HG02571 (cell line): ENCODE measurements at regions not wholly inside any gene's neighbourhood (a gene's known extent, or its start where the extent isn't known, plus 50 kb on each side); places are given as distances from the start of the nearest gene placed in this dataset.

Source experiments
- ATAC-seq: cut with Tn5 transposase; IDR thresholded peaks from one replicate; pipeline ENCODE4 v1.9.1; 2021; ENCODE audit warnings: mild to moderate bottlenecking, moderate library complexity; ENCODE audit not compliant: unreplicated experiment

GRCh38 chr1:216827251-216827650 is 104.0 kb upstream of the ESRRG start:
- no peak for ATAC-seq

DNA sequence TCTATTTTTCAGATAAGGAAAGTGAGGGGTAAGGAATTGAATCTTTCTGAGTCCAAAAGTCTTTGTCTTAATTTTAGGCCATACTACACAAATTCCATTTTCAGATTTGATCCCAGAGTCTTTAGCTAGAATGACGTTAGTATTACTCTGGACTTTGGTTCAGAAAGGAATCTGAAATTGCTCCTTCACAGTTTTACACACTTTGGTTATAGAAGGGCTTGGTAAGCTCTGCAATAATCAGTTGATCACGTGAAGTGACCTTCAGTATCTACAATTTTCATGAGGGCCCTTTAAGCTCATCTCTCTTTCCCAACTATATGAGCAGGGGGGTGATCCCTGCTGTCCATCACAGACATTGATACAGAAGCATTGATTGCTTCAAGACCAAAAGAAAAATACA is 103.4 kb upstream of the ESRRG start:
- no peak for ATAC-seq

GRCh38 chr1:216826214-216826613 is 103.0 kb upstream of the ESRRG start:
- no peak for ATAC-seq

DNA sequence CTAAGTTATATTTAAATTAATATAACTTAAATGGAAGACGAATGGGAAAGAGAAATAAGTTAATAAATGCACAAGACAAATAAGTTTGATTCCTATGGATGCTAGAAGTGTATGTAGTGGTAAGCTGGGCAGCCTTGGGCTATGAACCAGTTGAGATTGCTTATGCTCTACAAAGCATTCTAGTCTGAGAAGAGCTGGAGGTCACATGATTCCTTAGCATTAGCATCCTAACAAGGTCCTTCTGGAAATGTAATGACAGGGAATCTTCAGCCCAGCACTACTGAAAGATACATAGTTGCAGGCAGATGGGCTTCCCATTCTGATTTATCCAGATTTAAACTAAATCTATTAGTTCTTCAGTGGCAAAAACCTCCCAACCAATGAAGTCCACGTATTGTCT is 102.3 kb upstream of the ESRRG start:
- no peak for ATAC-seq

DNA sequence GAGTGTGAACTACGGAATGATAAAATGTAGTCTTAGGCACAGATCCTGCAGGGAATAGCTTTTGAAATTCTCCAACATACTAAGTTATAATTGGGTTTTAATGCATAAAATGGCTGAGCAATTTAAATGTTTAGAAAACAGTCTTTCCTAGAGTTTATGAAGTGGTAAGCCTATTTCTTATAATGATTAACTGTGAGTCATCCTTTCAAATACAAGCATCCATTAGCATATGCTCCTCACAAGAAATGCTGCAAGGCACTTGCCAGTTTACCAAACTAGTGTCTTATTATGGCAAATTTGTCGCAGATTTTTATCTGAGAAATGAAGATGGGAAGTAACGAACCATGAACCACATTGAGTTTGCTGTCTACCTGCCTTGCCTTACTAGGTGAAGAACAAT is 101.3 kb upstream of the ESRRG start:
- no peak for ATAC-seq

GRCh38 chr1:216823731-216824130 is 100.5 kb upstream of the ESRRG start:
- no peak for ATAC-seq

GRCh38 chr1:216822480-216822879 is 99.3 kb upstream of the ESRRG start:
- no peak for ATAC-seq

GRCh38 chr1:216820345-216820744 is 97.1 kb upstream of the ESRRG start:
- ATAC-seq: no peak

GRCh38 chr1:216818284-216818683 is 95.1 kb upstream of the ESRRG start:
- ATAC-seq: no peak

DNA sequence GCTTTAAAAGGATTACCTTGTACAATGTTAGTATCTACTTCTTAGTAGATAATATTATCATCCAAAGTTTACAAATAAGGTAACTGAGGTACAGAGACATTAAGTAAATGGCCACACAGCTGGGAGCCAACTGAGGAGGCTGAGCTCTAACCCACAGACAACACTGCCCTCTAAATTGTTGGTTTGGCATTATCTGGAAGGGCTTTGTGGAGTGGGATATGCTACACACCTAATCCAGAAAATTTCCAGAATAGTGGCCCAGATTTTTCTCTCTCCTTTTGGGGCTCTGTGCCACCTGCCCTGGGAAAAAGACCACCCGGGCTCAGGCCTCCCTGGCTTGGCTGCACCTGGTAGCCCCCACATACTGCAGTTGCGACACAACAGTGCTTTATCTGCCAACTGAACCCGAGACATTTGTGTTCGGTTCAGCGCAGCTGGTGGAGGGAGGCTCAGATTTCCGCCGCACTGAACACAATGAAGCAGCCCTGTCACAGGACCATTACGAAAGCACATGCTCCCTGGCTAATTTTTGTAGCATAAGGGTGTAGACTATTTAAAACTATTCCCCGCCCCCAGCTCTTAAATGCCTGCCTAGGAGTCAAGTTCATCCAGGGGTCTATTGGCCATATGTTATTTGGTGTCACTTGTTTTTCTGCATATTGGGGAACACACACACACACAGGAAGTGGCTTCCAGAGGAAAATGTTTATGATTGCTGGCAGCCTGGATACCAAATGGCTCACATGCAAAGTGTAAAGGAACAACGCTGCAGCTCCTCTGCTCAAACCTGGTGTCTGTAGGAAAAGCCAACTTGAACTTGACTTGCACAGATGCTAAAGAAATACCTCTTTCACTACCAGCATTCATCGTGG is 92.3 kb upstream of the ESRRG start:
- ATAC-seq: no peak

DNA sequence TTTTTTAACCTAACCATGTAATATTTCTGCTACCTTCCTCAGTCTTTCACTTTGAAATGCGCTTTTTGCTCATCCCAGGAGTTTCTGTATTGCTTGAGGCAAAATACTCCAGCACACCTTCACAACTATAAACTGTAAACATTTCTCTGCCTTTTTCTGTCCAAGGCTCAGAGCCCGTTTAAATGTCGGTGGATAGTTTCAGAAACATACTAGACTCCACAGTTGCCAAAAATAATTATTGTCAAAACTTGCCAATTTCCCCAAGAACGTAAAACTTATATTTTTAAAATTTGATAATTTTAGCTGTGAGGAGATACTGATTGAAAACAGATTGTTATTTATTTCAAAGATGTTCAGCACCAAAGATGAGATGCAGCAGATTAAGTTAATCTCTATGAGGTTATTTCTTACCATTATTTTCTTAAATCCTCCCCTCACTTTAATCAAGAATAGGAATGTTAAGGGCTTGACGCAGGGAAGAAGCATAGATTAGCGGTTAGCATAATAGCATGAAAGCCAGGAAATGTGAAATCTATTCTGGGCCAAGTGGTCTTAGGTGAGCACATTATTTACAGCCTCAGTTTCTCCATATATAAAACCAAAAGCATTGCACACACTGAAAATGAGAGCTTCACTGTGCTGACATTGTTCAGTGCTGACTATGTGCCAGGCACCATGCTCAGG is 91.5 kb upstream of the ESRRG start:
- no peak for ATAC-seq

- ATAC-seq: no peak
These were observed 89.7 kb upstream of the ESRRG start for GRCh38 chr1:216812966-216813365.

DNA sequence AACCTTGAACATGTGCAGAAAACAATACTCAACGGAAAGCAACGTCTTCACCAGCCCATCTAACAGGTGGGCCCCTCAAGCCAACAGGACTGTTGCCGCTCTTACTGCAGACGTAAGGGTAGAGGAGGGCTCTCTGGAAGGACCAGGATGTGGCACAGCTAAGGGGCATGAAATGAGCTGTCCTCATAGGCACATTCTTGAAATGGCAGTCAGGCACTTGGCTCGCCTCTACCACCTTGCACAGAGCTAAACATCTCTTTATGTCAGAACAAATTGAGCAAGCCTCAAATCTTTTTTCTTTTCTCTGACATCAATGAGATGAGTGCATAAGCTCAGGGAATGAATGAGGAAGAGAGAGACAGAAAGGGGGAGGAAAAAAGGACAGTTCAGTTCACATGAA is 86.4 kb upstream of the ESRRG start:
- no peak for ATAC-seq

DNA sequence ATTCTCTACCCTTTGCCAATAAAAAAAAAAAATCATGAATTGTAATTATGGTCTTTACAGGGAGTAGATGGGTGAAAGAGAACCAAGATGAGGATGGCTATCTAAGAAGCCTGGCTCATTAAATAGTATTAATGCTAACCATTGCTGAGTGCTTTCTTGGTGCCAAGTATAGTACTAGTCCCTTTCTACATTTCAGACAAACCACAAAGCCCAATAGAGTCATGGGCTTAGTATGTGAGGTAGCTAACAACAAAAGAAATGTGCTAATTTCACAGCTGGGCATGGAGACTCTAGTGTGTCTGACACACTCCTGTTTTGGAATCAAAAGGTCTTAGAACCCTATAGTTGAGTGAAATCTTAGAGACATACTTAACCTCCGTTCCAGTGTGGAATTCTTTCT is 84.5 kb upstream of the ESRRG start:
- no peak for ATAC-seq

GRCh38 chr1:216805953-216806352 is 82.7 kb upstream of the ESRRG start:
- no peak for ATAC-seq

DNA sequence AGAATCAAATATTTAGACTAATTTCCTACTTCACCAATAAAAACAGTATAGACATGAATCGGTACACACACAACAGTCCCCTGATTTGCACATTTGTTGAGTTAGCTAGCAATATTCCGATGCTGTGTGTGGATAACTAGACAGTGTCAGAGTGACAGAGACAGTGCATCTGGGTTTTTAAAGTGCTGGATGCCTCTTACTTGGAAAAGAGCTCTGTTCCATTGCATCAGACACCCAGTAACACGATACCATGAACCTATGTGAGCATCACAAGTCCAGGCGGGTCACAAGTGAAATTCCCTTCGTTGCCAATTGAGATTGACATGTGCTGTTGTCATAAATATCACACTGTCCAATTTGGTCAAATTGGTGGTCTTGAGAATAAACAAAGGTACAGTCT is 82.0 kb upstream of the ESRRG start:
- no peak for ATAC-seq

- ATAC-seq: no peak
These were observed 80.9 kb upstream of the ESRRG start for GRCh38 chr1:216804111-216804510.

DNA sequence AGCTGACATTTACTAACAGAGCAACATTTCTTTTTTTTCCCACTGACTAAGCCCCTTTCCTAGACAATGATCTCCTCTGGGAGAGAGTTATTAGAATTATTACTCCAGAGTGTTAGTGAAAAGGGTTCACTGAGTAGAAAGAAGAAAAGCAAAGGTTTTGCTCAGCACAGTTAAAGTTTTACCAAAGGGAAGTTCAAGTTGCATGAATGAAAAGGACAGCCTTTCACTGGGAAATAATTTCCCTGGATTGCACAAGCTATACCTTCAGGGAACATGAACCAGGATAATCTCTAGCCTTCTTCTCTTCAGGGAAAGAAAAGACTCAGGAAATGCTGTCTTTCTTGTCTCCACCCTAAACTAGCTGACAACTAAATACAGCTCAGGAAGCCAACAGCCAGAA is 71.4 kb upstream of the ESRRG start:
- no peak for ATAC-seq

GRCh38 chr1:216793973-216794372 is 70.7 kb upstream of the ESRRG start:
- ATAC-seq: no peak

GRCh38 chr1:216793303-216793702 is 70.1 kb upstream of the ESRRG start:
- no peak for ATAC-seq

- no peak for ATAC-seq
These were observed 65.4 kb upstream of the ESRRG start for GRCh38 chr1:216788671-216789070.

DNA sequence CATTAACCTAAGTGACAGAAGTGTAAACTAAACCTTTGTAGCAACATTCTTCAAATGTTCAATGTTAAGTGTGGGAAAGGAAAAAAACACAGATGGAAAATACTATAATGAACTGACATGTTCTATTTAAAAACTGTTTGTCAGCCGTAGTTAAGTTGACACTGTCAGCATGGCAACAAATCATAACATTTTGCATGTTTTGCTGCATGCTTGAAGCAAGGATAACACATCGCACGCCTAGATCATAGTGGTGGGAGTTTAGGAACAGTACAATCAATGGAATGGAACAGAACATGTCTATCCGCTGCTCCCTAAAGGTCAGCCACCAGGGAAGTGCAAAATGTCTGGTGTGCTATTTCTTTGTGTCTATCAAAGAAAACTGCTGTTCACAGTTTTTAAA is 62.5 kb upstream of the ESRRG start:
- ATAC-seq: no peak
